HG02798 (cell line): ENCODE measurements at regions not wholly inside any gene's neighbourhood (a gene's known extent, or its start where the extent isn't known, plus 50 kb on each side); places are given as distances from the start of the nearest gene placed in this dataset.
"Not testable (repeated sequence)": the region's sequence is repeated elsewhere in the genome, so short reads cannot be mapped to it uniquely, and the experiment has no call there.

Source experiments
- ATAC-seq: cut with Tn5 transposase; IDR thresholded peaks from one replicate; pipeline ENCODE4 v1.9.1; 2021; ENCODE audit warnings: mild to moderate bottlenecking; ENCODE audit not compliant: unreplicated experiment, poor library complexity

GRCh38 chr2:199575416-199575815, 117.7 kb upstream of the SATB2 start:
- ATAC-seq, result no peak

GRCh38 chr2:199572571-199572970, 114.8 kb upstream of the SATB2 start:
- ATAC-seq, result no peak

- ATAC-seq, result no peak
Observed at GRCh38 chr2:199570934-199571333, 113.2 kb upstream of the SATB2 start.

- ATAC-seq, result no peak
Observed at GRCh38 chr2:199569336-199569735, 111.6 kb upstream of the SATB2 start.

- ATAC-seq, result no peak
Observed at GRCh38 chr2:199558156-199558555, 100.4 kb upstream of the SATB2 start.

GRCh38 chr2:199556527-199557285, 99.0 kb upstream of the SATB2 start:
- ATAC-seq, result no peak

GRCh38 chr2:199554026-199554425, 96.3 kb upstream of the SATB2 start:
- ATAC-seq, result no peak

- ATAC-seq, result no peak
Observed at GRCh38 chr2:199552141-199552540, 94.4 kb upstream of the SATB2 start.

- ATAC-seq, result no peak
Observed at GRCh38 chr2:199543606-199544172, 86.0 kb upstream of the SATB2 start.

GRCh38 chr2:199535445-199536177, 77.9 kb upstream of the SATB2 start:
- peak; percentile 76 for ATAC-seq

- not testable (repeated sequence) for ATAC-seq
Observed at GRCh38 chr2:199533873-199534272, 76.1 kb upstream of the SATB2 start.

- no peak for ATAC-seq
Observed at GRCh38 chr2:199527071-199527470, 69.3 kb upstream of the SATB2 start.

GRCh38 chr2:199524689-199525574, 67.2 kb upstream of the SATB2 start:
- ATAC-seq, result no peak

GRCh38 chr2:199509403-199509802, 51.7 kb upstream of the SATB2 start:
- peak; percentile 75 for ATAC-seq
